Stimulated activated CD4-positive, alpha-beta T cell treated with anti-CD3 and anti-CD28 coated beads, Interleukin-15, amount 100 ng/mL, for 48 hours (primary cell): ENCODE measurements at regions not wholly inside any gene's neighbourhood (a gene's known extent, or its start where the extent isn't known, plus 50 kb on each side); places are given as distances from the start of the nearest gene placed in this dataset.

Experiments used
- DNase-seq, 2 donors: peaks; one replicate each; pipeline ENCODE4 v3.0.0-alpha.2; 2020; ENCODE audit warnings: low read depth in 2 of 2

- no peak for DNase-seq
Measured at GRCh38 chr3:20912406-20912805, 726.4 kb upstream of the SGO1 start.

- no peak for DNase-seq
Measured at GRCh38 chr3:20909511-20909910, 723.5 kb upstream of the SGO1 start.

GRCh38 chr3:20905210-20905805 lies 719.3 kb upstream of the SGO1 start:
- DNase-seq: no peak

- no peak for DNase-seq
Measured at GRCh38 chr3:20904671-20905070, 718.7 kb upstream of the SGO1 start.

- no peak for DNase-seq
Measured at GRCh38 chr3:20898962-20899361, 713.0 kb upstream of the SGO1 start.

- no peak for DNase-seq
Measured at GRCh38 chr3:20890111-20890519, 704.1 kb upstream of the SGO1 start.

GRCh38 chr3:20878691-20879090 lies 692.7 kb upstream of the SGO1 start:
- no peak for DNase-seq

- no peak for DNase-seq
Measured at GRCh38 chr3:20873235-20873634, 687.2 kb upstream of the SGO1 start.

- no peak for DNase-seq
Measured at GRCh38 chr3:20870106-20870899, 684.3 kb upstream of the SGO1 start.

GRCh38 chr3:20865803-20866202 lies 679.8 kb upstream of the SGO1 start:
- DNase-seq: no peak

- no peak for DNase-seq
Measured at GRCh38 chr3:20861454-20861853, 675.4 kb upstream of the SGO1 start.

- no peak for DNase-seq
Measured at GRCh38 chr3:20857636-20858035, 671.6 kb upstream of the SGO1 start.

GRCh38 chr3:20853890-20854289 lies 667.9 kb upstream of the SGO1 start:
- DNase-seq: no peak

- no peak for DNase-seq
Measured at GRCh38 chr3:20852712-20853111, 666.7 kb upstream of the SGO1 start.

GRCh38 chr3:20849975-20850374 lies 664.0 kb upstream of the SGO1 start:
- DNase-seq: no peak

- no peak for DNase-seq
Measured at GRCh38 chr3:20846832-20847231, 660.8 kb upstream of the SGO1 start.

GRCh38 chr3:20846066-20846465 lies 660.1 kb upstream of the SGO1 start:
- no peak for DNase-seq

GRCh38 chr3:20844851-20845250 lies 658.8 kb upstream of the SGO1 start:
- DNase-seq: no peak

- no peak for DNase-seq
Measured at GRCh38 chr3:20842594-20843436, 656.8 kb upstream of the SGO1 start.

GRCh38 chr3:20842002-20842401 lies 656.0 kb upstream of the SGO1 start:
- DNase-seq: no peak

GRCh38 chr3:20837676-20838302 lies 651.8 kb upstream of the SGO1 start:
- no peak for DNase-seq

GRCh38 chr3:20836801-20837200 lies 650.8 kb upstream of the SGO1 start:
- no peak for DNase-seq
